GM19467 (cell line): ENCODE measurements at regions not wholly inside any gene's neighbourhood (a gene's known extent, or its start where the extent isn't known, plus 50 kb on each side); places are given as distances from the start of the nearest gene placed in this dataset.

Experiments used
- ATAC-seq: cut with Tn5 transposase; IDR thresholded peaks from one replicate; pipeline ENCODE4 v1.9.1; 2021; ENCODE audit warnings: mild to moderate bottlenecking, moderate library complexity; ENCODE audit not compliant: unreplicated experiment

DNA sequence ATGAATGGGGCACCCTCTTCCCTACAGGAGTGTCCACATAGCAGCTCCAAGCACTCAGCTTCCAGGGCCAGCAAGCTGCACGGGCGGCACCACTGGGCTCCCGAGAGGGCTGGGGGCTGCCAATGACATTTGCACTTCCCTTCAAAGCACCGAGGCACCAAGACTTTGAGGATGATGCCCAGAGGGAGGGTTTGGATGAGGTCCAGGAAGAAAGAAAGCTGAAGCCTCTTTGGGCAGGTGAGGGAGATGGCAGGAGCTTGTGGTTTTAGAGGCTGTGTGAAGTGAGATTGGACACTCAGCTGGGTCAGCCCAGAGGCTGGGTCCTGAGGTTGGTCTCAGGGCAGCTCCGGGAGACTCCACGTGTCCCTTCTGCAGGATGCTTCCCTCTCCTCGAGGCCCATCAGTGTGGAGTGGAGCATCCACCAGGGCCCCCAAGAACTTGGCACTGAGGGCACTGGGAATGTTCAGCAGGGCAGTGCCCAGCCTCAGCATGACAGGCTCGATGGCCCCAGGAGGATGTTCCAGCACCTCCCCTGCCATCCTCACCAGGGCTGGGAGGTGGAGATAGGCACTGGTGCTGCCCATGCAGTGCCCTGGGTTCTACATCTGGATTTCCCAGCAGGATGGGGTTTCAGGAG, 54.9 kb upstream of the IGFBP3 start:
- ATAC-seq = no peak

DNA sequence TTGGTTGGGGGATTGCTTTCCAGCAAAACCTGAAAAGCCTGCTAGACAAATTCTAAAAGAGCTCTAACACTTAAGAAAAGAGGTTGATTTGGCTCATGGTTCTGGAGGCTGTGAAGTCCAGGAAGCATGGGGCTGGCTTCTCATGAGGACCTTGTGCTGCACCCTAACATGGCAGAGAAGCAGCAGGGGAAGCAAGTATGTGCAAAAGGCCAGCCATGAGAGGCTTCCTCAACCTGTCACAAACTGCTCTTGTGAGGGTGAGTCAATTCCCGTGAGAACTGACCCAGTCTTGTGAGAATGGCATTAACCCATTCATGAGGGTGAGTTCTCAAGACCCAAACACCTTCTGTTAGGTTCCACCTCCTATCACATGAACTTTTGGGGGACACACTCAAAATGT, 54.3 kb upstream of the IGFBP3 start:
- ATAC-seq = no peak

- ATAC-seq = no peak
These were observed 53.7 kb upstream of the IGFBP3 start for GRCh38 chr7:45974540-45975360.

GRCh38 chr7:45973725-45974532, 52.9 kb upstream of the IGFBP3 start:
- ATAC-seq = no peak

DNA sequence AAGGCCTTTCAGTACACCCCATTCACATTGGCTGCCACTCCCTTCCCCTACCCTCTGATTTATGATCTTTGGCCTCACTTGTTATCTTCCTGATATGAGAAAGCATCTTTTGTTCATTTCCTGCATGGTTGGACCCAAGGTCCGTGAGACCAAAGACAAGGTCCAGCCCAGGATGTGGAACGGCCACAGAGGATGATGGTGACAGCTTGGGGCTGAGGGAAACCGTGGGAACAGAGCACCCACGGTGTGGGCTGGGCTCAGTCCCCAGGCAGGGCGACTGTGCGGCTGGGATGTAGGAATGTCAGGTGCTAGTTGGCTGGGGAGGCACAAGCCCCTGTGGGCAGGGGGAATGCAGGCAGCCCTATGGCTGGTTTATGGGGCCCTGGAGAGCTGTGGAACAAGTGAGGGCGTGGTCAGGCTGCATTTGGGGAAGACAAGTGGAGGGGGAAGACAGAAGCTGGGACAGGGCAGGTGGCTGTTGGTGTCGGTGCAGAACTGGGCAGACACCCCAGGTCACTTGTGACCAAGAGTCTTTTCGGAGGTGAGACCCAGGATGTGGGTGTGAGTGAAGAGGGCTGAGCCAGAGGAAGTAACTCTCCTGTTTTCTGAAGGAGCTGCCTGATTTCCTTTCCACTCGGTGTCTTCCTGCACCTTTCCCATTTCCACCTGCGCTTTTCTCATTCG, 51.7 kb upstream of the IGFBP3 start:
- ATAC-seq = no peak

DNA sequence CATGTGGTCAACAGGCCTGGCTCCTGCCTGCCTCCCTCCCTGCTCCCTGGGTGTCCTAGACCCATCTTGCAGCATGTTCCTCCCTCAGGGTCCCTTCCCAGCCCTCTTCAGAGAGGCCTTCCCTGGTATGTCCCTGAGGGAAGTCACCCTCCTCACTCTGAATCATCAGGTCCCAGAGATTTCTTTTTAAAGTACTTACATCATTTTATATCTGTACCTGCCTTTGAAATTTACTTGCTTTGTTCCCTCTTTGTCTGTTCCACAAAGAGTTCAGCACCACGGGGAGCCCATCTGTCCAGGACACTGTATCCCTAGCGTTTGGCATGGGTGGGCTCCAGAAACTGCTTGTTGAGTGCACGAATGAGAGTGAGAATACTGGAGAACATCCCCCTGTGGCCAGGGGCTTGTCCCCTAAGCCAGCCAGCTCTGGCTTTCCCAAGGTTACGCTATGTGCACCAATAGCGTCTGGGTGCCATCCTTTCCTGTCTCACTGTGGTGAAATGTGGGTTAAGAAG, 50.6 kb upstream of the IGFBP3 start:
- ATAC-seq = no peak

GRCh38 chr7:45971171-45971570, 50.1 kb upstream of the IGFBP3 start:
- ATAC-seq = no peak
